ENCODE measurements at regions not wholly inside any gene's neighbourhood (a gene's known extent, or its start where the extent isn't known, plus 50 kb on each side); places are given as distances from the start of the nearest gene placed in this dataset.

DNA sequence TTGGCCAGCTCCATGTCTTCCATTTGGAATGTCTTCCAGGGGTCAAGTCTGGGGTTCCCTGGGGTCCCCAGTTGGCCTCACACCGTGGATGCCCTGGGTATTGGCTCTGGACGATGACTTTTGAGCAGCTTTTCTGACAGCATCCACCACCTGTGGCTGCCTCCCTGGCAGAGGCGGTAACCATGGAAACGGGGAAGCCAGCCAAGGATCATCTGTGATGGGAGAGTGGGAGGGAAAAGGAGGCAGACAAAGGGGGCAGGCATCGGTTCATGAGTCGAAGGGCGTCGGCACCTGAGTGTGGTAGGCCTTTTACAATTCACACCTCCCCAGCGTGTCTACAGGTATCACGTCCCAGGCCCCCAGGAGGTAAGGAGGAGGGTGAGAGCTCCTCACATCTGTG, 152.2 kb downstream of the ASMT start:
- no peak overlapping the region for H2AFZ ChIP-seq (replicated peaks)
- H3K9me3 ChIP-seq (ENCODE audit: low read depth), result no peaks in the 10 kb centered on the region
- no peak overlapping the region for H3K4me3 ChIP-seq
- no peaks in the 10 kb centered on the region for H3K36me3 ChIP-seq
- Mint-ChIP-seq H3K27me3 (ENCODE audit: insufficient read depth, low read depth) (no peaks in the 10 kb centered on the region), H3K9me3 (peaks cover 2% of the 10 kb centered on the region), H3K4me3 (no peak overlapping the region), H3K36me3 (no peaks in the 10 kb centered on the region), H3K4me1 (peaks cover 12% of the 10 kb centered on the region), H3K27ac (no peak overlapping the region)
- no peaks in the 10 kb centered on the region for H4K20me1 ChIP-seq (ENCODE audit: low read depth)
- TF ChIP-seq EZH2phosphoT487 (IDR thresholded peaks at IDR 0.05), result no peak
- TF ChIP-seq EZH2 (IDR thresholded peaks at IDR 0.05), result no peak
- TF ChIP-seq, protein P1, sequence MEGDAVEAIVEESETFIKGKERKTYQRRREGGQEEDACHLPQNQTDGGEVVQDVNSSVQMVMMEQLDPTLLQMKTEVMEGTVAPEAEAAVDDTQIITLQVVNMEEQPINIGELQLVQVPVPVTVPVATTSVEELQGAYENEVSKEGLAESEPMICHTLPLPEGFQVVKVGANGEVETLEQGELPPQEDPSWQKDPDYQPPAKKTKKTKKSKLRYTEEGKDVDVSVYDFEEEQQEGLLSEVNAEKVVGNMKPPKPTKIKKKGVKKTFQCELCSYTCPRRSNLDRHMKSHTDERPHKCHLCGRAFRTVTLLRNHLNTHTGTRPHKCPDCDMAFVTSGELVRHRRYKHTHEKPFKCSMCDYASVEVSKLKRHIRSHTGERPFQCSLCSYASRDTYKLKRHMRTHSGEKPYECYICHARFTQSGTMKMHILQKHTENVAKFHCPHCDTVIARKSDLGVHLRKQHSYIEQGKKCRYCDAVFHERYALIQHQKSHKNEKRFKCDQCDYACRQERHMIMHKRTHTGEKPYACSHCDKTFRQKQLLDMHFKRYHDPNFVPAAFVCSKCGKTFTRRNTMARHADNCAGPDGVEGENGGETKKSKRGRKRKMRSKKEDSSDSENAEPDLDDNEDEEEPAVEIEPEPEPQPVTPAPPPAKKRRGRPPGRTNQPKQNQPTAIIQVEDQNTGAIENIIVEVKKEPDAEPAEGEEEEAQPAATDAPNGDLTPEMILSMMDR (IDR thresholded peaks at IDR 0.05), result no peak
- no peak overlapping the region for H3K27ac ChIP-seq
- no peaks in the 10 kb centered on the region for H3K4me1 ChIP-seq
- no peaks in the 10 kb centered on the region for H3F3A ChIP-seq (ENCODE audit: low read depth)
- H3K9ac ChIP-seq, result no peak overlapping the region
- no peak overlapping the region for H3K4me2 ChIP-seq
- no peaks in the 10 kb centered on the region for H3K27me3 ChIP-seq
- DNase-seq (ENCODE audit: low spot score), result peak; percentile 60
- H3K79me2 ChIP-seq (ENCODE audit: low read depth), result no peaks in the 10 kb centered on the region

DNA sequence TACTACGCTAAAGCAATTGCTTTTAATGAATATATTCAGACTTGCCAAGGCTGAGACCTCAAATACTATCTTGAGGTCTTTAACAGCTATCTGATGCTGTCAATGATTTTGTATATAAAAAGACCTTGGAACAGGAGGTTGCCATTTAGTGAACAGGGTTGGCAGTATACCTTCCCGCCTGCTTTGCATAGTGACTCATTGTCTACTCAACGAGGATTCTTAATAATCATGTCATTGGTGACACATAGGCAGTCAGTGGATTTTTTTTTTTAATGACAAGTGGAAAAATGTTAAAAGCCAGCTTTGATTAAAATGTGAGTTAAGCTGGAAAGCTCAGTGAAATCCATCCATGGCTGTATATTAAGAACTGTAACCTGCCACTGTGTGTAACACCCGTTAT, 164.0 kb downstream of the ASMT start:
- no peak overlapping the region for H2AFZ ChIP-seq (replicated peaks)
- no peaks in the 10 kb centered on the region for H4K20me1 ChIP-seq (ENCODE audit: low read depth)
- peaks cover 5% of the 10 kb centered on the region for H3K4me1 ChIP-seq
- no peak overlapping the region for H3K4me2 ChIP-seq
- DNase-seq (ENCODE audit: low spot score), result no peak
- H3K9me3 ChIP-seq (ENCODE audit: low read depth), result no peaks in the 10 kb centered on the region
- Mint-ChIP-seq H3K27ac (no peak overlapping the region), H3K4me3 (no peak overlapping the region), H3K36me3 (no peaks in the 10 kb centered on the region), H3K4me1 (peaks cover 2% of the 10 kb centered on the region), H3K9me3 (peaks cover 5% of the 10 kb centered on the region), H3K27me3 (ENCODE audit: insufficient read depth, low read depth) (peaks cover 5% of the 10 kb centered on the region)
- no peak overlapping the region for H3K9ac ChIP-seq
- H3K36me3 ChIP-seq, result no peaks in the 10 kb centered on the region
- no peaks in the 10 kb centered on the region for H3K79me2 ChIP-seq (ENCODE audit: low read depth)
- H3F3A ChIP-seq (ENCODE audit: low read depth), result no peaks in the 10 kb centered on the region
- H3K27me3 ChIP-seq, result no peaks in the 10 kb centered on the region
- no peak overlapping the region for H3K27ac ChIP-seq
- no peak overlapping the region for H3K4me3 ChIP-seq
- TF ChIP-seq, protein P1 (IDR thresholded peaks at IDR 0.05), result no peak
- TF ChIP-seq EZH2 (IDR thresholded peaks at IDR 0.05) (no peak), EZH2phosphoT487 (IDR thresholded peaks at IDR 0.05) (no peak)

DNA sequence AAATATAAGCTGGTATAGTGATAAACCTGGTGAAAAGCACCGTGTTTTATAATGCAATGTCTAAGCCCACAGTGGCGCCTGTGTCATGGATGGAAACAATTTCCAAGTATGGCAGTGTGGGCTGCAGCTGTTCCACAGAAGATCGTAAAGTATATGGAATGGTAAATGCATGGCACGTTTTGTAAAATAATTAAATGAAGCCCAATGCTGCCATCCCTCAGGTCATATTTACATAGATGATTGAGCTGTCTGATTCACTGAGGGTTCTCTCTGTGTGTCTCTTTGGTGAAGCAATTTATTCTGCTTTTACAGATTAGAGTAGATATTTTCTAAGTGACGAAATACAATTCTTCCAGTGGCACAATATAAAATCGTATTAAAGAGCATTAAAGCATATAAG, 164.8 kb downstream of the ASMT start:
- Mint-ChIP-seq H3K4me1 (peaks cover 2% of the 10 kb centered on the region), H3K4me3 (no peak overlapping the region), H3K36me3 (no peaks in the 10 kb centered on the region), H3K27me3 (ENCODE audit: insufficient read depth, low read depth) (peaks cover 5% of the 10 kb centered on the region), H3K27ac (no peak overlapping the region), H3K9me3 (peaks cover 7% of the 10 kb centered on the region)
- Histone ChIP-seq H3K79me2 (ENCODE audit: low read depth) (no peaks in the 10 kb centered on the region), H3K4me3 (no peak overlapping the region), H4K20me1 (ENCODE audit: low read depth) (no peaks in the 10 kb centered on the region), H3K27ac (no peak overlapping the region), H3K27me3 (no peaks in the 10 kb centered on the region), H3F3A (ENCODE audit: low read depth) (no peaks in the 10 kb centered on the region), H3K36me3 (no peaks in the 10 kb centered on the region), H3K4me2 (no peak overlapping the region), H3K4me1 (peaks cover 5% of the 10 kb centered on the region), H2AFZ (replicated peaks) (no peak overlapping the region), H3K9me3 (ENCODE audit: low read depth) (no peaks in the 10 kb centered on the region), H3K9ac (no peak overlapping the region)
- no peak for DNase-seq (ENCODE audit: low spot score)
- TF ChIP-seq, protein P1 (IDR thresholded peaks at IDR 0.05), result no peak
- TF ChIP-seq EZH2phosphoT487 (IDR thresholded peaks at IDR 0.05) (no peak), EZH2 (IDR thresholded peaks at IDR 0.05) (no peak)

Measured in neural progenitor cell (in vitro differentiated cells).